GM10248 (cell line): ENCODE measurements at regions not wholly inside any gene's neighbourhood (a gene's known extent, or its start where the extent isn't known, plus 50 kb on each side); places are given as distances from the start of the nearest gene placed in this dataset.
"Not testable (repeated sequence)": the region's sequence is repeated elsewhere in the genome, so short reads cannot be mapped to it uniquely, and the experiment has no call there.

ENCODE experiments used
- CTCF ChIA-PET: fragments of 300-600 bp; sonication (Branson Sonifier 250); formaldehyde crosslinking; extraction: SDS; loops from one replicate; lab custom pipeline; 2021; ENCODE audit warnings: antibody characterized with exemption; lab: Yijun Ruan, JAX
- POLR2A ChIA-PET: fragments of 350-650 bp; sonication (Branson Sonifier 250); formaldehyde crosslinking; extraction: SDS; loops from one replicate; lab custom pipeline; 2020; ENCODE audit warnings: antibody characterized with exemption; lab: Yijun Ruan, JAX
- DNase-seq: peaks from one replicate; pipeline ENCODE4 v3.0.0; 2012; ENCODE audit errors: extremely low spot score
- CTCF ChIP-seq: IDR thresholded peaks from 2 replicates; pipeline ENCODE4 v1.5.1; 2012; ENCODE audit warnings: mild to moderate bottlenecking, low read depth; ENCODE audit errors: extremely low read depth, missing control alignments, control extremely low read depth

GRCh38 chr5:12870872-12871539 lies 966.8 kb upstream of the CTNND2 start:
- POLR2A ChIA-PET: no interaction called here
- DNase-seq: no peak
- no peak for TF ChIP-seq CTCF
- CTCF ChIA-PET: interaction anchor here (1.3 kb wide), 1 partner anchor 29 kb away, joined by 4 read pairs; no protein-coding TSS in a partner anchor

- ChIA-PET POLR2A (no interaction called here), CTCF (no interaction called here)
- no peak for TF ChIP-seq CTCF
- DNase-seq: no peak
Measured at GRCh38 chr5:12865529-12865928, 961.3 kb upstream of the CTNND2 start.

- CTCF ChIA-PET: interaction anchor here (1.3 kb wide), 1 partner anchor 14 kb away, joined by 3 read pairs; no protein-coding TSS in a partner anchor
- no peak for DNase-seq
- POLR2A ChIA-PET: no interaction called here
- no peak for TF ChIP-seq CTCF
Measured at GRCh38 chr5:12861886-12862654, 957.8 kb upstream of the CTNND2 start.

- CTCF ChIA-PET: not testable (repeated sequence)
Measured at GRCh38 chr5:12856105-12856504, 951.9 kb upstream of the CTNND2 start.

GRCh38 chr5:12854386-12854785 lies 950.1 kb upstream of the CTNND2 start:
- DNase-seq: no peak
- POLR2A ChIA-PET: no interaction called here
- CTCF ChIA-PET: no interaction called here
- no peak for TF ChIP-seq CTCF

More at GRCh38 chr5:12856105-12856504, 951.9 kb upstream of the CTNND2 start:
- POLR2A ChIA-PET, DNase-seq: not testable (repeated sequence)

GRCh38 chr5:12851761-12852160 lies 947.5 kb upstream of the CTNND2 start:
- no peak for TF ChIP-seq CTCF
- ChIA-PET CTCF (interaction anchor here (1.5 to 1.7 kb wide), 2 partner anchors 11 to 93 kb away, joined by 3 to 7 read pairs; no protein-coding TSS in a partner anchor), POLR2A (no interaction called here)
- DNase-seq: no peak

- CTCF ChIA-PET: no interaction called here
- no peak for DNase-seq
- POLR2A ChIA-PET: no interaction called here
- no peak for TF ChIP-seq CTCF
Measured at GRCh38 chr5:12848709-12849108, 944.5 kb upstream of the CTNND2 start.
